ENCODE measurements at regions not wholly inside any gene's neighbourhood (a gene's known extent, or its start where the extent isn't known, plus 50 kb on each side); places are given as distances from the start of the nearest gene placed in this dataset.
"Not testable (repeated sequence)": the region's sequence is repeated elsewhere in the genome, so short reads cannot be mapped to it uniquely, and the experiment has no call there.

- no peak for DNase-seq
These were observed 98.4 kb upstream of the TARDBP start for GRCh38 chr1:10914056-10914455.

GRCh38 chr1:10915594-10915993 lies 96.9 kb upstream of the TARDBP start:
- DNase-seq, result no peak

DNA sequence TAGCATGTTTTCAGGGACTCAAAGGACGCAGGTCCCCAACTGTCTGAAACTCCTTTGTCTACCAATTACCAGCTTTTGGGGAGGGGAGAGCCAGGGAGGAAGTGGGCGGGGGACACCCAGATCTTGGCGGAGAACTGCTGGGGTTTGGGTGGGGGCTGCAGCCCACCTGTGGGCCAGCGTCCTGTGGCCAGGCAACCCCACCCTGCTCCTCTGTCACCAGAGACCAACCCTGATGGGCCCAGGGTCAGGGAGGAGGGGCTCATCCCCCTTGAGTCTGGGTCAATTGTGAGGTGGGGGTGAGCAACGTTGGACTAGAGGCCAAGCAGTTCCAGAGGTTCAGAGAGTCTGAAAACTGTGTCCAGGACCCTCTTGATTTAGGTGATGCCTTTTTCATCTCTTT lies 96.1 kb upstream of the TARDBP start:
- no peak for DNase-seq

DNA sequence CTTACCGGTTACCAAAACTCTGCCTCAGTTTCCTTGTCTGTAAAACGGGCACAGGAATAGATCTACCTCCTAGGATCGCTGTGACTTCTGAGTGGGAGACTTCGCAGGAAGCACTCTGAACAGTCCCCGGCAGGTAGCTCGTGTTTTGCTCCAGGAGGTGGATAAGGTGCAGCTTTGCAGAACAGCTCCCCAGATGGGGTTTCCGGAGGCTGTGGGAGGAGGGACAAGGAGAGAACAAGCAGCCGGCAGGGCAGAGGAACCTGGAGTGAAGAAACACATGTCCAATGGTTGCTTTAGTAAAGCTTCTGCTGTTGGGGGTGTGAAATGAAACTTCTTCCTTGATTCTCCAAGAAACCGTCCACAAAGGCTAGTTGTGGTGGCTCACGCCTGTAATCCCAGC lies 95.5 kb upstream of the TARDBP start:
- no peak for DNase-seq

- DNase-seq, result no peak
These were observed 94.7 kb upstream of the TARDBP start for GRCh38 chr1:10917513-10918454.

DNA sequence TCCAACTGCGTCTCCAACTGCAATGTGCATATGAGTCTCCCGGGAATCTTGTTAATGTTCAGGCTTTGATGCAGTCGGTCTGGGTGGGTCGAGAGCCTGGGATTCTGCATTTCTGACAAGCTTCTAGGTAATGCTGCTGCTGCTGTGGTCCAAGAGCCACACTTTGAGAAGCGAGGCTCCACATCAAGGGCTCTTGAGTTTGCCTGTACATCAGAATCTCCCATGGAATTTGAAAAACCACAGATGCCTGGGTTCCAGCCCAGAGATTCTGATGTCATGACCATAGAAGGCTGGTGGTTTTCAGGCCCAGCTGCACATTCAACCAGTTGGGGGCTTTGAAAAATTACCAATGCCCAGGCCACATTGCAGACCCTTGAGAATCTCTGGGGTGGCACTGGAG lies 93.9 kb upstream of the TARDBP start:
- DNase-seq, result no peak

DNA sequence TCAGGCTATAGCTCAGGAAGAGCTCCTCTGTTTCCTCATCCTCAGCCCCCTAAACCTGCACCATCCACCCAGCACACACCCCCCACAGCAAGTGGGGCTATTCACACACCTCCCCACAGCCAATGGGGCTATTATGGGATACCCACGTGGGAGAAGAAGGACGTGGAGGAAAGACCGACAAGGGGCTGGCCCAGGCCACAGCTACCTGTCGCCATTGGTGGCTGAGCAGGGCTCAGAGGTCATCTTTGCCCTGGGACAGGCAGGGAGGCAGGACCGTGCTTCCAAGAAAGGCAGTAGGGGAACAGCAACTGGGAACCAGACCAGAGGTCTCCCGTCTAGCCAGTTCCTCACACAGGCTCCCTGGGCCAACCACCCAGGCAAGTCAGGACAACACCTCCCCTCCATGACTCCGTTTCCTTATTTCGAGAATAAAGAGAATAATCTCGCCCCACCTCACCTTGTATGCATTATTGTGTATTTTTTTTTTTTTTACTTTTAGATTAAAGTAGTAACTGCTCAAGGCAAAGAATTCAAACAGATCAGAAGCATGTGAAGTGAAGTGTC lies 92.3 kb upstream of the TARDBP start:
- no peak for DNase-seq

GRCh38 chr1:10922315-10923060 lies 90.0 kb upstream of the TARDBP start:
- DNase-seq, result not testable (repeated sequence)

GRCh38 chr1:10924030-10924429 lies 88.4 kb upstream of the TARDBP start:
- DNase-seq, result no peak

DNA sequence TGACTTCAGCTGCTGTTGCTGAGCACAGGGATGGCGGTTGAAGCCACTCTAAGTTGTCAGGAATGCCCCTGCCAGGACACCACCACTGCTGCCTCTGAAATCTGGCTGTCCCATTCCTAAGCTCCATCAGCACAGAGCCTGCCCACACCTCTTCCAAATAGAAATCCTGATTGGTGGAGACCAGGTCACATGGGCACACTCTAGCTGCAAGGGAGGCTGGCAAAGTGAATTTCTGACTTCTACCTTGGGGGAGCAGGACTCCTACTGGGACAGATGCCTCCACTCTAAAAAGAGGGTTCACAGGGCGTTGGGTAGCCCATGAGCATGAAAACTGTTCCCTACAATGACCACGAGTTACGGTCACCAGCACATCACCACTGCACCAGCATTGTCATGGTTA lies 83.8 kb upstream of the TARDBP start:
- DNase-seq, result no peak

GRCh38 chr1:10932088-10932487 lies 80.4 kb upstream of the TARDBP start:
- DNase-seq, result no peak

DNA sequence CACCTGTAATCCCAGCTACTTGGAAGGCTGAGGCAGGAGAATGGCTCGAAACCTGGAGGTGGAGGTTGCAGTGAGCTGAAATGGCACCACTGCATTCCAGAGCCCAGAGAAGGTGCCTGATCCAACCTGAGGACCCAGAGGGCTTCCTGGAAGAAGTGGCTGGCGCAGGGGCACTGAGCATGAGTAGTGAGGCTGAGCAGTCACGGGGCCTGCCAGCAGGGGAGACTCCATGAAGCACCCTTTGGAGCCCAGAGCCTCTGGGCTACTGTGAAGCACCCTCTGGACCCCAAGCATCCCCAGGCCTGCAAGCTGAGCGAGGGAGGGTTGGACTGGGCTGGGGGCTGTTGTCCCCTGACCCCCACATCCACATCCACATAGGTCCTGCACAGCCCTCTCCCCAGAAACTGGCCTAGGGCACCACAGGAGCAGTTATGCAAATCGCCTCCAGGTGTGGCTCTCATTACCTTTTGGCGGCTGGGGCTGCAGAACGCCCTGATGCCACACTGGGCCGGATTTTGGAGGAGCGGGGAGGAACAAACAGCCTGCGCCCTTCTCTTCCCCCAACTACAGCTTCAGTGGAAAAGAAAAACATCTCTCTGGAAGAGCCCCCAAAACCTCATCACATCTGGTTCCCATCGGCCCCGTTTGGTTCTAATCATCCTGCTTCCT lies 78.2 kb upstream of the TARDBP start:
- no peak for DNase-seq

DNA sequence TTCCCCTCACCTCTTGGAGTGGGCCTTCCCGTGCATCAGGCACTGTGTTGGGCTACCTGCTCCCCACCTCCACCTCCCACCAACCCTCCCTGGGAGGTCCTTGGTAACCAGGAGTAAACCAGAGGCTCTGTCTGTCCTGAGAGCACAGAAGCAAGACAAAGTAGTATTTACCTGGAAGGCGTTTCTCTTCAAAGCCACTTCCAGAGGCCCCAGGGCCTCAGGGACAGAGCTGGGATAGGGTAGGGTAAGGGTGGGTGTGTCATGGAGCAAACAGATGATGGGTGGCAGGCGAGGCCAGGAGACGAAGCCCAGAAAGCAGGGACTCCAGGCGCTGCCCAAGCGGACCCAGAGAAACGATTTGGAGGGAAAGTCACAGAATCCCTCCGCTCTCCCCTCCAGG lies 77.2 kb upstream of the TARDBP start:
- no peak for DNase-seq

- DNase-seq, result no peak
These were observed 76.7 kb upstream of the TARDBP start for GRCh38 chr1:10935724-10936123.

DNA sequence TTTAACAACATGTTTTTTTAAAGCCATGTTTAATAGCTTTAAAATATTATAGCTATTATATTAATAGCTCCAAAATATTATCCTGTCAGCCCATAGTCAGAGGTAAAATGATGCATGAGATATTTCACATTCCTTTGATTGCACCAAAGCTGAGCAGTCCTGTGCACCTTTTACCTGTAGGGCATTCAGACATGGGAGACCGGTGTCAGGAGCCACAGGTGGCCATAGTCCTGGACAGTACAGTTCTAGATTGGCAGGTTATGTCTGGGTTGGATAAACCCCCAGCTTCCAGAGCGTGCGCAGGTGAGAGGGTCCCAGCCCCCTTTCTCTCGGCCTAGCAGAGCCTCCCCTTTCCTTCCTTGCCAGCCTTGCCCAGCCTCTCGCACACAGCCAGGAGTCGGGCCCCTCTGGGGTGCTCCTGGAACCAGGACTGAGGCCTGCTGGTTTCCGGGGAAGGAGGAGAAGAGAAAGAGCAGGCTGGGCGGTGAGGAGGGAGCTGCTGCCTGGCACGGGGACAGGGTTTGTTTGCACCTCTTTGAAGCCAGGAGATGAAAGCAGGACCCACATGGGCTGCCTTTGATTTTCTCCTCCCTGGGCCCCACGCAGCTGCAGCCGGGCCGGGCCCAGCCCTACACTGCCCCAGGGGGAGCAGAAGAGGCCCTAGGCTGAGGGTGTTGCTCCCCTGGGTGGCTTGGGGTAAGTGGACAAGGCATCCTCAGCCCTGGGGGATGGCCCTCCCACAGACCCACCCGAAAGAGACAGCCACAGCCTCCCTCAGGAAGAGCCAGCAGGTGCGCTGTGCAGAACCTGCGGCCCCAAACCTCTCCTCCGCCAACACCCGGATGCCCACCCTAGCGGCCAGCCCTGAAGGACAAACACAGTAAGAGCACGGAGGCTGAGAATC lies 75.2 kb upstream of the TARDBP start:
- no peak for DNase-seq

DNA sequence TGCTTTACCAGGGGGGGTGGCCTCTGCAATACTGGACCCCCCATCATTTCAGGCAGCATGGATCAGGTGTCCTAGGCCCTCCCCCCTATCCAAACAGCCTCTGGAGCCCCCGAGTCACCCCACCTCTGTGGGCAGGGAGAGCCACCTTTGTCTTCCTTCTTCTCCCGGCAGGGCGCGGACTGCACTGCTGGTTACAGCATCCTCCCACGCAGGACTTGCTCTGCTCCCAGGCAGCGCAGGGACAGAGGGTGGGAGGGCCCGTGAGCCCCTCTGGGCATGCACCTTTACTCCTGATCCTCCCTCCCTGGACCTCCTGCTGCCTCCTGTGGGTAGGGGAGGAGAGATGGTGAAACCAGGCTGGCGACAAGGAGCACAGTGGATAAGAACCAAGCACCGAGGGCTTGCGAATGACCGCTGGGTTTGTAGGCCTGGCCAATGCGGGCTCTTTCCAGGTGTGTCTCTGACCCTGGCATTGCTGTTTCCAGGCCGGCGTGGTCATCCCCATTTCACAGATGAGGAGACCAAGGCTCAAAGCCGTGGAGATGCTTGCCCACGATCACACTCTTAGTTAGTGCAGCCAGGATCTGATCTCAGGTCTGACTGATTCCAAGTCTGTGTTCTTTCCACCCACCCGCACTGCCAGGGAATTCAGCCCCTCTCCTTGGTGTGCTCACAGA lies 73.6 kb upstream of the TARDBP start:
- DNase-seq, result no peak

GRCh38 chr1:10939654-10940450 lies 72.6 kb upstream of the TARDBP start:
- DNase-seq, result no peak

DNA sequence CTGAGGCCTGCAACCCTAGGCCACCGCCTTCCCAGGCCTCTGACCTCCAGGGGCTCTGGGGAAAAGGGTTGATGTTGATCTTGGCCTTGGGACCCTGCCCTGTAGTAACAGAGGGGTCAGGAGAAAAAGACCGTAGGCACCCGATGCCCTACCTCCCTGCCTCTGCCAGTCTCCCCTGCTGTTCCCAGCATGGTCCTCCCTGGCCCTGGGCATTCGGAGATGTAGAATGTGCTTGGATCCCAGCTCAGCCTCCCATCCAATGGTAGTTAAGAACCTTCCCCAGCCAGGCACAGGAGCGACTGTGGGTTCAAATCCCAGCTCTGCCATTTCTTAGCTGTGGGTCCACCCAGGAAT lies 72.0 kb upstream of the TARDBP start:
- no peak for DNase-seq

DNA sequence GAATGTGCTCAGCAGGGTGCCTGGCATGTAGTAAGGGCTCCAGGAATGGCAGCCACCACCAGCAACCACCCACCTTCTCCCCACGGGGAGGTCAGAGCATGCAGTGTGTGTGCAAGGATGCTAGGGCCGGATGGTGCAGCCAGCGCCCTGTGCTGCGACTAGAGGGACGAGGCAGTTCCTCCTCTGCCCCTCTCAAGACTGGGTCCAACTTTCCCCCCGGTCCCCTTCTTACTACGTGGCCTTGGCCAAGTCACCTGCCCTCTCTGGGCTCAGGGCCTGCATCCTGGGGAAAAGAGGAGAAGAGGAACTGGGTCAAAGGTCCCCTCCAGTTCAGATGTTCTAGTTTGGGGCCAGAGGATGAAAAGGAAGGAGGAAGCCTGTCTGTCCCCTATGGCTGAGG lies 71.6 kb upstream of the TARDBP start:
- DNase-seq, result no peak

GRCh38 chr1:10941891-10942541 lies 70.4 kb upstream of the TARDBP start:
- no peak for DNase-seq

Data from NCI-H2227 treated with DMSO at 0.1 percent for 48 hours (cell line).